ENCODE measurements at regions not wholly inside any gene's neighbourhood (a gene's known extent, or its start where the extent isn't known, plus 50 kb on each side); places are given as distances from the start of the nearest gene placed in this dataset.

- TF ChIP-seq, protein P1, sequence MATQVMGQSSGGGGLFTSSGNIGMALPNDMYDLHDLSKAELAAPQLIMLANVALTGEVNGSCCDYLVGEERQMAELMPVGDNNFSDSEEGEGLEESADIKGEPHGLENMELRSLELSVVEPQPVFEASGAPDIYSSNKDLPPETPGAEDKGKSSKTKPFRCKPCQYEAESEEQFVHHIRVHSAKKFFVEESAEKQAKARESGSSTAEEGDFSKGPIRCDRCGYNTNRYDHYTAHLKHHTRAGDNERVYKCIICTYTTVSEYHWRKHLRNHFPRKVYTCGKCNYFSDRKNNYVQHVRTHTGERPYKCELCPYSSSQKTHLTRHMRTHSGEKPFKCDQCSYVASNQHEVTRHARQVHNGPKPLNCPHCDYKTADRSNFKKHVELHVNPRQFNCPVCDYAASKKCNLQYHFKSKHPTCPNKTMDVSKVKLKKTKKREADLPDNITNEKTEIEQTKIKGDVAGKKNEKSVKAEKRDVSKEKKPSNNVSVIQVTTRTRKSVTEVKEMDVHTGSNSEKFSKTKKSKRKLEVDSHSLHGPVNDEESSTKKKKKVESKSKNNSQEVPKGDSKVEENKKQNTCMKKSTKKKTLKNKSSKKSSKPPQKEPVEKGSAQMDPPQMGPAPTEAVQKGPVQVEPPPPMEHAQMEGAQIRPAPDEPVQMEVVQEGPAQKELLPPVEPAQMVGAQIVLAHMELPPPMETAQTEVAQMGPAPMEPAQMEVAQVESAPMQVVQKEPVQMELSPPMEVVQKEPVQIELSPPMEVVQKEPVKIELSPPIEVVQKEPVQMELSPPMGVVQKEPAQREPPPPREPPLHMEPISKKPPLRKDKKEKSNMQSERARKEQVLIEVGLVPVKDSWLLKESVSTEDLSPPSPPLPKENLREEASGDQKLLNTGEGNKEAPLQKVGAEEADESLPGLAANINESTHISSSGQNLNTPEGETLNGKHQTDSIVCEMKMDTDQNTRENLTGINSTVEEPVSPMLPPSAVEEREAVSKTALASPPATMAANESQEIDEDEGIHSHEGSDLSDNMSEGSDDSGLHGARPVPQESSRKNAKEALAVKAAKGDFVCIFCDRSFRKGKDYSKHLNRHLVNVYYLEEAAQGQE (IDR thresholded peaks at IDR 0.05; ENCODE audit: borderline replicate concordance) = no peak
- no peak for TF ChIP-seq POLR2AphosphoS5 (IDR thresholded peaks at IDR 0.05)
- TF ChIP-seq, protein P2, sequence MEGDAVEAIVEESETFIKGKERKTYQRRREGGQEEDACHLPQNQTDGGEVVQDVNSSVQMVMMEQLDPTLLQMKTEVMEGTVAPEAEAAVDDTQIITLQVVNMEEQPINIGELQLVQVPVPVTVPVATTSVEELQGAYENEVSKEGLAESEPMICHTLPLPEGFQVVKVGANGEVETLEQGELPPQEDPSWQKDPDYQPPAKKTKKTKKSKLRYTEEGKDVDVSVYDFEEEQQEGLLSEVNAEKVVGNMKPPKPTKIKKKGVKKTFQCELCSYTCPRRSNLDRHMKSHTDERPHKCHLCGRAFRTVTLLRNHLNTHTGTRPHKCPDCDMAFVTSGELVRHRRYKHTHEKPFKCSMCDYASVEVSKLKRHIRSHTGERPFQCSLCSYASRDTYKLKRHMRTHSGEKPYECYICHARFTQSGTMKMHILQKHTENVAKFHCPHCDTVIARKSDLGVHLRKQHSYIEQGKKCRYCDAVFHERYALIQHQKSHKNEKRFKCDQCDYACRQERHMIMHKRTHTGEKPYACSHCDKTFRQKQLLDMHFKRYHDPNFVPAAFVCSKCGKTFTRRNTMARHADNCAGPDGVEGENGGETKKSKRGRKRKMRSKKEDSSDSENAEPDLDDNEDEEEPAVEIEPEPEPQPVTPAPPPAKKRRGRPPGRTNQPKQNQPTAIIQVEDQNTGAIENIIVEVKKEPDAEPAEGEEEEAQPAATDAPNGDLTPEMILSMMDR (IDR thresholded peaks at IDR 0.05; ENCODE audit: poor library complexity, severe bottlenecking) = no peak
Measured at GRCh38 chr6:81446509-81446908, 306.0 kb downstream of the TENT5A start.
